ELF-1 (cell line): ENCODE measurements at regions not wholly inside any gene's neighbourhood (a gene's known extent, or its start where the extent isn't known, plus 50 kb on each side); places are given as distances from the start of the nearest gene placed in this dataset.
"Not testable (repeated sequence)": the region's sequence is repeated elsewhere in the genome, so short reads cannot be mapped to it uniquely, and the experiment has no call there.

Experiments
- DNase-seq: peaks from one replicate; pipeline ENCODE4 v3.0.0-alpha.2; 2016; ENCODE audit warnings: low read depth, low spot score

GRCh38 chr13:56187331-56187730, 953.4 kb upstream of the PRR20A start:
- no peak for DNase-seq

DNA sequence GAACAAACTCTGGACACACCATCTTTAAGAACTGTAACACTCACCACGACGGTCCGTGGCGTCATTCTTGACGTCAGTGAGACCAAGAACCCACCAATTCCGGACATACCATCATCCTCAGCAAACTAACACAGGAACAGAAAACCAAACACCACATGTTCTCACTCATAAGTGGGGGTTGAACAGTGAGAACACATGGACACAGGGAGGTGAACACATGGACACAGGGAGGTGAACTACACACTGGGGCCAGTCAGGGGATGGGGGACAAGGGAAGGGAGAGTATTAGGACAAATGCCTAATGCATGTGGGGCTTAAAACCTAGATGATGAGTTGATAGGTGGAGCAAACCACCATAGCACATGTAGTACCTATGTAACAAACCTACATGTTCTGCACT, 952.1 kb upstream of the PRR20A start:
- not testable (repeated sequence) for DNase-seq

- no peak for DNase-seq
These were observed 951.3 kb upstream of the PRR20A start for GRCh38 chr13:56189439-56189838.

GRCh38 chr13:56189978-56190377, 950.7 kb upstream of the PRR20A start:
- no peak for DNase-seq

- DNase-seq: no peak
These were observed 942.4 kb upstream of the PRR20A start for GRCh38 chr13:56198350-56198749.

DNA sequence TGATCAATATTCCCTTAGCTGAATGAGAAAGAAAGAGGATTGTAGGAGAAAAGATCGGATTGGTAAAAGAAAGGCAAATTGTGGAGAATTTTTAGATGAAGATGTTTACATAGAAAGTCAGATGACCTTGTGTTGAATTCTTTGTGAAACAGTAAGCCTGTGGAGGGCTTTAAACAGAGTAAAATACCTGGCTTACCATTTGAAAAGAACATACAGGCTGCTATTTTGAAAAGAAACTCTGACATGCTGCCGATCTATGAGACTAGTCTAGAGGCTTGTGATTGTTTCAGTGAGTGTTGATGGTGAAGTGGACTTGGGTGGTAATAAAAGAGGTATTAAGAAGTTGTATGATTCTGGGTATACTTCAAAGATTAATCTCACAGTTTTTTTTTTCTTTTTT, 938.9 kb upstream of the PRR20A start:
- no peak for DNase-seq

GRCh38 chr13:56216221-56216620, 924.5 kb upstream of the PRR20A start:
- no peak for DNase-seq

GRCh38 chr13:56247692-56248091, 893.0 kb upstream of the PRR20A start:
- DNase-seq: no peak

GRCh38 chr13:56271686-56272085, 869.0 kb upstream of the PRR20A start:
- no peak for DNase-seq

DNA sequence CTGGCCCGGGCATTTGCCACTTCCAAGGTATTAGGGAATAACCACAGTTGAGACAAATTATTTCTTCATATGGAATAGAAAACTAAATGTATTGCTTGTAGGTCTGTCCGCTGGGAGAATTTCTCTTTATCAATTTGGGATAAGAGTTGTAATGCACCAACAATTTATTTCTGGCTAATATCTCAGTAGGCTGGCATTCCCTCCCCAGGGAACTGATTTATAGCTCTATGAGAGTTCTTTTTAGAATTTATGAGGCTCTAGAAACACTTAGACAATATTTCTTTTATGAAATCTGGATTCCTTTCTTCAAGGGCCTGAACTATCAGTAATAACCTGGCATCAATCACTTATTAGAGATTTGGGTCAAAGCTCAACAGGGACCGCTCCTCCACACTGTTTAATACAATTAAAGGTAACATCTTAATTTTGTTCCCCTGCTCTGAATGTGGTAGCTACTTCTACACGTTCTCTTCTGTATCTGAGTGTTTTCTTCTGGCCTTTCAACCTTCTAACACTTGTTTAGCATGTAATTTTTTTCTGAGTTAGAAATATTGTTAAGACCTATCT, 857.4 kb upstream of the PRR20A start:
- no peak for DNase-seq

GRCh38 chr13:56299650-56300049, 841.1 kb upstream of the PRR20A start:
- DNase-seq: no peak

DNA sequence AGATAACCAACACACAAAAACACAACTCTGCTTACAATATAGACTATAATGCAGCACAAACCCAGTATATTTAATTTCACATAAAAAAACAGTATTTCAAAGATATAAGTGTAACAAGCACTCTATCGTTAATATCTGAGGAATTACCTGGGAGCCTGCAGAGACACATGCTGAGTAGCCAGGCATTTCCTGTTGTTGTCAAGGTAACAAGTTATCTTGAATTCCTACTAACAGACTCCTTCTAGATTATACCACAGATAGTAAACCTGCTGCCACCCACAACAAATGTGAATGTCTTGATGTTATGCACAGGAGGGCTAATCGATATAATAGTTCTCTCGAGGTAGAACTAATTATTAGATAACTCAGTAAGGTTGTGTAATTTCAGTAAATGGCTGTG, 826.0 kb upstream of the PRR20A start:
- no peak for DNase-seq

GRCh38 chr13:56317841-56318240, 822.9 kb upstream of the PRR20A start:
- DNase-seq: no peak

GRCh38 chr13:56332671-56333070, 808.0 kb upstream of the PRR20A start:
- no peak for DNase-seq

DNA sequence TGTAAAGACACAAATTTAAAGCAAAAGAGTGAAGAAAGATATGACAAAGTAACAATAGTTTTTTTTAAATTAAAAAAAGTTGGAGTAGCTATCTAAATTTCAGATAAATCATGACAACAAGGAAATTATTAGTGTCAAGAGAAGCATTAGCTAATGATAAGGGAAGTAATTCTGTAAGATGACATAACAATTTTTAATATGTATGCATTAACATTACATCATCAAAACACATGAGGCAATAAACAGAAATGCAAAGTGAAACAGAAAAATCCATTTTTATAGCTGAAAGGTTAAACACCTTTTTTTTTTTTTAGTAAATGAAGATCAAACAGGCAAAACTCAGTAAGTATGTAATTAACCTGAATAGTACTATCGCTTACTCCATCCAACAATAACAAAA, 804.9 kb upstream of the PRR20A start:
- no peak for DNase-seq

DNA sequence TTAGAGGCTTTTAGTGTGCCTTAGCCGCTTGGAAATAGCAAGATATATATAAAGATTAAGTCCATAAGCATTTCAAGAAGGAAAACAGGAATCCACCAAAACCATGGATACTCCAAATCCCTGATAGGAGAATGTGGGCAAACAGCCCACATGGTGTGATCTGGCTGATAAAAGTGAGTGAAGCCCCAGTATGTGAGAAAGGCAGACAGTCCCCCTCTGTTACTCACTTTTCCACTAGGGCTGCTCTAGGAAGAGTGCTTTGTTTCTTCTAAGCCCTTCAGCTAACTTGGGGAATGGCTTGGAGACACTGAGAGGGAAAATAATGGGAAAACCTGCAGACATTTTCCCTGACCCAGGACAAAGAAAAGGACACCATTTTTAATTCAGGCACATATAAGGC, 802.3 kb upstream of the PRR20A start:
- DNase-seq: no peak

DNA sequence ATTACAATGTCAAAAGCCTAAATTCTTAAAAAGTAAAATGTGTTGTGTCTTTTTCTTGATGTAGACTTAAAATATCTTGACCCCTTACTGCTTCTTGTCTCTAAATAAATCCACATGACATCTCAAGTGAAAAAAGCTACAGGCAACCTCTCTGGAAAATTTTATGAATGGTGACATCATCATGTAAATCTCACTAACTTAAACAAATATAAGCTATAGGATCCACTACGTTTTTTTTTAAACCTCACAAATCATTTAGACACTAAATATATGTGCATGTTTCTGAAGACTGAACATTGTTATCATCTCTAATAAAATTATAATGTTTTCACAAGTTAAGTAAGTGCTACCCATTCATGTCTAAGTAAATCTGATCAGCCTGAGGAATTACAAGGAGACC, 793.7 kb upstream of the PRR20A start:
- DNase-seq: no peak

GRCh38 chr13:56349866-56350265, 790.9 kb upstream of the PRR20A start:
- DNase-seq: no peak

- DNase-seq: peak; percentile 4
These were observed 789.7 kb upstream of the PRR20A start for GRCh38 chr13:56351041-56351440.

DNA sequence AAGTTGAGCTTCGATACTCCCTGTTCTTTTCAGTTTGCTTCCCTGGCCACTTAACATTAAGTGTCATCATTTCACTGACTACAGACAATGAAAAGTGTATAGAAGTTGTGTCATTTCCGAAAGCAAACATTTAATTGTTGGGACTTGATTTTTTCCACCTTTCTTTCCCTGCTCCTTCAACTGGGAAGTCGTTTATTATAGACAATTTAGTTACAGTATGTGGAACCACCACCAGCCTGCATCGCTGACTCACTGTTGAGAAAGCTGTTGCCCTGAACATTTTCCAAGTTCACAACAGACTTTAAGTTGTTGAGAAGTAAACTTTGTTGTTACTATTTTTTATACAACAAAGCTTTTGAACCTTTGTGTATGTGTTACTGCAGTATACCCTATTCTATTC, 788.4 kb upstream of the PRR20A start:
- DNase-seq: no peak

DNA sequence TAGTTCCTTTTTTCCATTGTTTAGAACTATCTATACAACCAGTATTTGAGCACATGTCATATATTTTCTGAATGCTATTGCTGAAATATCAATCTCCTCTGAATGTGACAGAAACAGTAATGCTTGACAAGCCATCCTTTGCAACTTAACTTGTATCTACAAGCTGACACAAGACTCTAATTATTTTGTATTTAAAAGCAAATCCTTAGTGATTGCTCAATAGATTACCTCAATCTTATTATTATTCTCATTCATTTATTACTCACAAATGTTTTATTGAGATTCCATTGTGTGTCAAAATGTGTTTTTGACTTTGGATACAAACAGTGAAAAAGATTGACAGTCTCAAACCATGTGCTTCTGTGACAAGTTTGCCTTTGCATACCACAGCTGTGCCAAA, 787.8 kb upstream of the PRR20A start:
- no peak for DNase-seq

- DNase-seq: no peak
These were observed 784.0 kb upstream of the PRR20A start for GRCh38 chr13:56356690-56357089.

GRCh38 chr13:56378566-56378965, 762.2 kb upstream of the PRR20A start:
- no peak for DNase-seq

DNA sequence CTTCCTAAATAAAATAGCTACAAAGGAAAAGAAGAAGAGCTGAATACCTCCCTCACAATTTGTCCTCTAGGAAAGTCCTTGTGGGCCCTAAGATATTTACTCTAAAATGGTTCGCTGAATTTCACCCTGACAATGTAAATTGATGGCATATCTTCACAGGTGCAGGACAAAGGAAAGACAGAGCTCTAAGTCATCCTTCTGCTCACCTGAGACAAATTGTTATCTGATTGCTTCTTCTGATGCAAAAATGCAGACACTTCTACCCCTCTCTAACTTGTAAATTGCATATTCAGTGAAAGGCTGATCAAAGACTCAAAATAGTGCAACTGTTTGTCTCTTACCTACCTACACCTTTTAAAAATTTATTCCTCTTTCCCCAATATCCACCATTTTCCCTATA, 747.2 kb upstream of the PRR20A start:
- DNase-seq: no peak
